AG04449 (cell line): ENCODE measurements at regions not wholly inside any gene's neighbourhood (a gene's known extent, or its start where the extent isn't known, plus 50 kb on each side); places are given as distances from the start of the nearest gene placed in this dataset.

Experiments
- CTCF ChIA-PET: fragments of 350-600 bp; formaldehyde crosslinking; extraction: SDS; loops from one replicate; lab custom pipeline; 2021; ENCODE audit warnings: antibody characterized with exemption; lab: Yijun Ruan, JAX
- POLR2A ChIA-PET: fragments of 400-600, 350-600 bp; formaldehyde crosslinking; extraction: SDS; loops from one replicate; lab custom pipeline; 2020; ENCODE audit warnings: antibody characterized with exemption, inconsistent platforms; lab: Yijun Ruan, JAX
- DNase-seq: peaks from one replicate; pipeline ENCODE4 v3.0.0-alpha.2; 2010; ENCODE audit warnings: low read depth, low spot score
- H3K4me3 ChIP-seq: 2 replicates; pipeline ENCODE4 v1.5.1; 2011; ENCODE audit warnings: low read depth, mild to moderate bottlenecking, control low read depth, low read length
- TF ChIP-seq, protein P1 (sequence below): IDR thresholded peaks from one replicate; pipeline ENCODE4 v1.5.1; 2011; ENCODE audit warnings: mild to moderate bottlenecking, moderate library complexity, low read length, control low read depth, inconsistent platforms; ENCODE audit not compliant: insufficient read depth; ENCODE audit errors: missing control alignments

DNA sequence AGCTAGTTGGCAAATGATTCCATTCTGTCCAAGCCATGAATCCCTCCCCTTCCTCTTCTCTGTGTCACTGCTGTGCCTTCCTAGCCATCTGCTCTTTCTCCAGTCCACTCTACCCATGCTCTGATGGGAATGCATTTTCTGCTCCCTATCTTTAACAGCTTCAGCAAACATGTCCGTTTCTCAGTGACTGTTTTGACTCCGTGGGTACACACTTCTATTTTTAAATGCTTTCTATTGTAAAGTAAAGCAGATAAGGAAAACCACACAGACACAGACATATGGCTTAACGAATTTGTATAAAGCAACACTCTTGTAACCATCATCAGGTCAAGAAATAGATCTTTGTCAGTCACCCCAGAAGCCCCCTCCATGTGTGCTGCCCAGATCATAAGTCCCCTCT, 72.4 kb upstream of the KLHL13 start:
- H3K4me3 ChIP-seq = no peak overlapping the region
- DNase-seq = no peak
- ChIA-PET CTCF (no interaction called here), POLR2A (no interaction called here)
- TF ChIP-seq, protein P1, sequence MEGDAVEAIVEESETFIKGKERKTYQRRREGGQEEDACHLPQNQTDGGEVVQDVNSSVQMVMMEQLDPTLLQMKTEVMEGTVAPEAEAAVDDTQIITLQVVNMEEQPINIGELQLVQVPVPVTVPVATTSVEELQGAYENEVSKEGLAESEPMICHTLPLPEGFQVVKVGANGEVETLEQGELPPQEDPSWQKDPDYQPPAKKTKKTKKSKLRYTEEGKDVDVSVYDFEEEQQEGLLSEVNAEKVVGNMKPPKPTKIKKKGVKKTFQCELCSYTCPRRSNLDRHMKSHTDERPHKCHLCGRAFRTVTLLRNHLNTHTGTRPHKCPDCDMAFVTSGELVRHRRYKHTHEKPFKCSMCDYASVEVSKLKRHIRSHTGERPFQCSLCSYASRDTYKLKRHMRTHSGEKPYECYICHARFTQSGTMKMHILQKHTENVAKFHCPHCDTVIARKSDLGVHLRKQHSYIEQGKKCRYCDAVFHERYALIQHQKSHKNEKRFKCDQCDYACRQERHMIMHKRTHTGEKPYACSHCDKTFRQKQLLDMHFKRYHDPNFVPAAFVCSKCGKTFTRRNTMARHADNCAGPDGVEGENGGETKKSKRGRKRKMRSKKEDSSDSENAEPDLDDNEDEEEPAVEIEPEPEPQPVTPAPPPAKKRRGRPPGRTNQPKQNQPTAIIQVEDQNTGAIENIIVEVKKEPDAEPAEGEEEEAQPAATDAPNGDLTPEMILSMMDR = no peak

DNA sequence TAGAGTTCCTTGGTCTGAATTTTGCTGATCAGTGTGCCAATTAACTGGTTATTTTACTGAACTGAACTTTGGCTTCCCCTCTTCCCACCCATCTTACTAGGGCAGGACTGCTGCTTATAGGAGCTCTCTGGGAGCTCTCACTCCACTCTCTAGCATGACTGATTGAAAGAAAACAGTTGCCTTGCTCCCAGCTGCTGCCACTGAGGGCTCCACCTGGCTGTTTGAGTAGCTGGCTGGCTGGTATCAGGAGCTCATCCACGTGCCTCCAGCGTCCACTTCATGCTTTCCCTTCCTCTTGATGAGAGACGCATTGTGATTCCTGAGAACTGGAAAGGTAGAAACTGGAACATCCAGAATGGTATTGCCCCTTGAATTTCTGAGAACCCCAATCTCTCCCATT, 73.0 kb upstream of the KLHL13 start:
- H3K4me3 ChIP-seq = no peak overlapping the region
- POLR2A ChIA-PET = no interaction called here
- no peak for DNase-seq
- TF ChIP-seq, protein P1 = no peak
- CTCF ChIA-PET = no interaction called here

DNA sequence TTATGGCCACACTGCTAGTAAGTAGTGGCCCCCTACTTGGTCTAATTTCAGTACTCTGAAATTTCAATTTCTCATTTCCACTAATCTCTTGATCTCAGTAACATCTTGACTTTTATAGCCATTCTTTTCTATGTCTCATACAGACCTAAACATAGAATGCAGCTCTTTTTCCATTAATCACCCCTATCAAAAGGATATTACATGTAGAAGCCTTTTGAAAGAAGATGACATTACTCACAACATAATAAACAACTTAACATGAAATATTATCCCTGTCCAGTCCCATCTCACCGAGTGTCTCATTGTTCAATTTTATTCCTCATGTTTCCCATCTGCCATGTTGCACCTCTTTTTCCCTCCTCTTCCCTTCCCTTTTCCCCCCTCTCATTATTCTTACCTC, 81.1 kb upstream of the KLHL13 start:
- DNase-seq = no peak
- no peak overlapping the region for H3K4me3 ChIP-seq
- ChIA-PET CTCF (no interaction called here), POLR2A (no interaction called here)
- TF ChIP-seq, protein P1 = no peak

DNA sequence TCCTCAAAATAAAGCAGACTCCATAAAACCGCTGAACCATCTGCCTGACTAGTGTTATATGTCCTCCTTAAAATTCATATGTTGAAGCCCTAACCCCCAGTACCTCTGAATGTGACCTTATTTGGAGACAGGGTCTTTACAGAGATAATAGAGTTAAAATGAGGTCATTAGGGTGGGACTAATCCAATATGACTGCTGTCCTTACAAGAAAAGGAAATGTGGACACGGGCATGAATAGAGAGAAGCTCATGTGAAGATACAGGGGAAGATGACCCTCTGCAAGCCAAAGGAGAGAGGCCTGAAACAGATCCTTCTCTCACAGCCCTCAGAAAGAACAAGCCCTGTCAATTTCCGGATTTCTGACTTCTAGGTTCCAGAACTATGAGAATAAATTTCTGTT, 82.0 kb upstream of the KLHL13 start:
- no peak overlapping the region for H3K4me3 ChIP-seq
- CTCF ChIA-PET = no interaction called here
- TF ChIP-seq, protein P1 = no peak
- POLR2A ChIA-PET = no interaction called here
- no peak for DNase-seq

DNA sequence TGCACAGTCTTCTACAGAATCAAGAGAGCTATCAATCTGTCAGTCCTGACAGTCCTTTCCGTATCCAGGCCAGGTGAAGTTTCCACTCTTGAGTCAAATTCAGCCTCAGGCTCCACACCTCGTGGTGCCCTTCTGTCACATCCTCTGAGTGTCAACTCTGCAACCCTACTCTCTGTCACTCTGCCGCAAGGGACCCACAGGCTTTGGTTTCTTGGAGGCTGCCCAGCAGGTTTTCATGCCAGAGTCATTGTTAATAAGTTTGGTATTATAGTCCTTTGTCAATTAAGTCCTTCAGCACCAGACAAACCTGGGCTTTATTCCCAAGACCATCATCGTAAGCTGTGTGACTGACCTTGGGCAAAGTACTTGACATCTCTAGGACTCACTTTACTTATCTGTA, 83.4 kb upstream of the KLHL13 start:
- ChIA-PET CTCF (no interaction called here), POLR2A (no interaction called here)
- TF ChIP-seq, protein P1 = no peak
- no peak overlapping the region for H3K4me3 ChIP-seq
- DNase-seq = no peak

DNA sequence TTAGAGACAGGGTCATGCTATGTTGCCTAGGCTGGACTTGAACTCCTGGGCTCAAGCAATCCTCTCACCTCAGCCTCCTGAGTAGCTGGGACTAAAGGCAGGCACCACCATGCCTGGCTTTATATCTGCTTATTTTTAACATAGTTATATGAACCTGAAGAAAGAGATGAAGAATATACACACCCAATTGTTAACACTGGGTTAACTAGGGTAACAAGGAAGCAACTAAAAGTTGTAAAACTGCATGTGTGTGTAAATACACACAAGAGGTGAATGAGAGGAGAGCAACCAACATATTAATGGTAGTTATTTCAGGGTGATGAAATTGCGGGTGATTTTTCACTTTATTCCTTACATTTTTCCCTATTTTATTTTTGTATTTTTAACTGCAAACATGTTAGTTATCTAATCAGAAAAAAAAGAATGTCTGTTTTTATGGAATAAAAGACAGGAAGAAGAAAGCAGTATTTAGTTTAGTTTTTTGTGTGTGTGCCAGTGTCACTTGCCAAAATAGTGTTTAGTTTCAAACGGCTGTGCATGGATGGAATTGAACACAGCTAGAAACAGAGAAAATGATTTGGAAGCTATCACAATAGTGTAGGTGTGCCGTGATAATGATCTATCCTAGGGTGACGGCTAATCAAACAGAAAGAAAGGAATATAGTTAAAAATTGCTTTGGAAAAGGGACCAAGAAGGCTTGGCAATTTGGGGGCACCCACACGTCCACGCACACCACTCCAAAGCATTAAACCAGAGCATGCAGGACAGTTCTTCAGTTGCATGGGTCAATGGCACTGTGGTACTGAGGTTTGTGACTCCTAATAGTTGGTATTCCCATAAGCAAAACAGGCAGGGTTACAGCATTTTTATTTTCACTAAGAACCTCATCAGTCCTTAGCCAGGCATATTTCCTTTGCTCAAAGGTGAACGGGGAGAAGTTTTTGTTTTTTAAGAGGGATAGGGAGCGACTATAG, 89.1 kb upstream of the KLHL13 start:
- TF ChIP-seq, protein P1 = no peak
- ChIA-PET CTCF (no interaction called here), POLR2A (no interaction called here)
- H3K4me3 ChIP-seq = no peak overlapping the region
- DNase-seq = no peak
